ENCODE measurements at regions not wholly inside any gene's neighbourhood (a gene's known extent, or its start where the extent isn't known, plus 50 kb on each side); places are given as distances from the start of the nearest gene placed in this dataset.

DNA sequence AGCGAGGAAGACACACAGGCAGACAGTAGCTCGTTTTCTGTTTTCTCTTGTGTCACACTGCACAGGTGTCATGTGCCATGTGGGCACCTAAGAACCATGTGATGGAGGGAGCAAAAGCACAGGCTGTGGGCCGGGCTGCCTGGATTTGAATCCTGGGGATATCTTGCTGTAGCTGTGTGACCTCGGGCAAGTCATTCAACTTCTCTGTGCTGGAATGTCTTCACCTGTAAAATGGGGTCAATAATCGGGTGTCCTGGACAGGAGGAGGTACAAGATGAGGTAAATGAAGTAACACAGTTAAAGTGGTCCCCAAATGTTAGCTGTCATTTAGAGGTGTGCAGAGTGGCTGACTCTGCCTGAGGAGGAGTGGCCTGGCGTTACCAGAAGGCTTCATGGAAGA lies 246.9 kb downstream of the RPS24 start:
- H3K4me1 ChIP-seq = no peaks in the 10 kb centered on the region
- H3K36me3 ChIP-seq = no peaks in the 10 kb centered on the region
- H3K9me3 ChIP-seq = no peaks in the 10 kb centered on the region
- no peak overlapping the region for H3K27ac ChIP-seq
- intact Hi-C loops (cut with DNase I) = no loop called here
- no peak for TF ChIP-seq POLR2A (IDR thresholded peaks at IDR 0.05)
- TF ChIP-seq, protein P1, sequence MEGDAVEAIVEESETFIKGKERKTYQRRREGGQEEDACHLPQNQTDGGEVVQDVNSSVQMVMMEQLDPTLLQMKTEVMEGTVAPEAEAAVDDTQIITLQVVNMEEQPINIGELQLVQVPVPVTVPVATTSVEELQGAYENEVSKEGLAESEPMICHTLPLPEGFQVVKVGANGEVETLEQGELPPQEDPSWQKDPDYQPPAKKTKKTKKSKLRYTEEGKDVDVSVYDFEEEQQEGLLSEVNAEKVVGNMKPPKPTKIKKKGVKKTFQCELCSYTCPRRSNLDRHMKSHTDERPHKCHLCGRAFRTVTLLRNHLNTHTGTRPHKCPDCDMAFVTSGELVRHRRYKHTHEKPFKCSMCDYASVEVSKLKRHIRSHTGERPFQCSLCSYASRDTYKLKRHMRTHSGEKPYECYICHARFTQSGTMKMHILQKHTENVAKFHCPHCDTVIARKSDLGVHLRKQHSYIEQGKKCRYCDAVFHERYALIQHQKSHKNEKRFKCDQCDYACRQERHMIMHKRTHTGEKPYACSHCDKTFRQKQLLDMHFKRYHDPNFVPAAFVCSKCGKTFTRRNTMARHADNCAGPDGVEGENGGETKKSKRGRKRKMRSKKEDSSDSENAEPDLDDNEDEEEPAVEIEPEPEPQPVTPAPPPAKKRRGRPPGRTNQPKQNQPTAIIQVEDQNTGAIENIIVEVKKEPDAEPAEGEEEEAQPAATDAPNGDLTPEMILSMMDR (IDR thresholded peaks at IDR 0.05) = no peak
- ATAC-seq = no peak
- H3K4me3 ChIP-seq = no peak overlapping the region
- H3K27me3 ChIP-seq = no peaks in the 10 kb centered on the region
- 85% methylated on average over 5 of the region's 6 CpGs for WGBS (ENCODE audit: insufficient coverage, low coverage, low lambda C conversion rate, missing lambda C conversion rate)
- no peak for DNase-seq

DNA sequence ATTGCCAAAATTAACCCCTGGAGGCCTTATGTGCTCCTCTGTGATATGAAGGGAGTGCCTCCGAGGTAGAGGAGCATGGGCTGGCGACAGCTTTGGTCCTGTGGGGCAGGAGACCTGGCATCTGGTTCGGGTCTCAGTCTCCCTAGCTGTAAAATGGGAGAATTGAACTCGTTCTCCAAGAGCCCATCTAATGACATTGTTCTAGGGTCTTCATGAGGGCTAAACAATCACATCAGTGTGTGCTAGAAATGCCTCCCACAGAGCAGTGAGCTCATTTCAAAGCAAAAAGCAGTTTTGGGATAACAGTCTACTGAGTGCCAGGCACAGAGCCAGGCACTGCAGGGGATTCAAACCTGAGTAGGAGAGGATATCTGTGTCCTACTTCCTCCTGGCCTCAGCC lies 248.0 kb downstream of the RPS24 start:
- H3K9me3 ChIP-seq = no peaks in the 10 kb centered on the region
- 52% methylated on average over 2 of the region's 4 CpGs for WGBS (ENCODE audit: insufficient coverage, low coverage, low lambda C conversion rate, missing lambda C conversion rate)
- H3K4me3 ChIP-seq = no peak overlapping the region
- no peaks in the 10 kb centered on the region for H3K4me1 ChIP-seq
- intact Hi-C loops (cut with DNase I) = no loop called here
- no peak overlapping the region for H3K27ac ChIP-seq
- TF ChIP-seq, protein P1 (IDR thresholded peaks at IDR 0.05) = no peak
- no peak for TF ChIP-seq POLR2A (IDR thresholded peaks at IDR 0.05)
- DNase-seq = no peak
- H3K36me3 ChIP-seq = no peaks in the 10 kb centered on the region
- no peaks in the 10 kb centered on the region for H3K27me3 ChIP-seq
- no peak for ATAC-seq

DNA sequence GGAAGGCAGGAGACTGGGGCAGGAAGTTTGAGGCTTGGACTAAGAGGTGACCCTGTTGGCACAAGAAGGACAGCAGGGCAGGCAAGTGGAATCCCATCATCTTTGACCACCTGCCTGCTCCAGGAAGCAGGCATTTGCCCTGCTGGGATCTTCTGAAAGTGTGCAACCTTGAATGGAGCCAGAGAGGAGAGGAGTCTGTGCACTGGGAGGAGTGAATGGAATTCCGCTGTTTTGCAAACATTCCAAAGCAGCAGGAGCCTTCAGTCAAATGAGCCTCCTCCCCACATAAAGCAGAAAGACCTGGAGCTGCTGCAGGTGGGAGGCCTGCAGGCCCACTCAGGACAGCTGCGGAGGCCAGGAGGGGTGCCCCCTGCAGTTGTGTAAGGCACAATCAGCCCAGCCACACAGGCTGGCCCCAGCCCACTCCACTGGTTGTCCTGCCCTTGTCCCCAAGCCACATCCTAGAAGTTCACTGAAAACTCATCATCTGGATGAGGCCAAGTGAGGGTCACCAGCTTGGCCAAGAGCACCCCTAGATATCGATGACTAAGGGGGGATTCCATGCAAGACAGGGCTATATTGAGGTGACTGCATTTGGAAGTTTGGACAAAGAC lies 249.5 kb downstream of the RPS24 start:
- Histone ChIP-seq H3K27ac (no peak overlapping the region), H3K36me3 (no peaks in the 10 kb centered on the region), H3K27me3 (no peaks in the 10 kb centered on the region), H3K4me3 (no peak overlapping the region), H3K9me3 (no peaks in the 10 kb centered on the region), H3K4me1 (no peaks in the 10 kb centered on the region)
- no peak for DNase-seq
- intact Hi-C loops (cut with DNase I) = no loop called here
- 60% methylated on average over 1 of the region's 3 CpGs for WGBS (ENCODE audit: insufficient coverage, low coverage, low lambda C conversion rate, missing lambda C conversion rate)
- TF ChIP-seq, protein P1 (IDR thresholded peaks at IDR 0.05) = no peak
- no peak for TF ChIP-seq POLR2A (IDR thresholded peaks at IDR 0.05)
- ATAC-seq = no peak

DNA sequence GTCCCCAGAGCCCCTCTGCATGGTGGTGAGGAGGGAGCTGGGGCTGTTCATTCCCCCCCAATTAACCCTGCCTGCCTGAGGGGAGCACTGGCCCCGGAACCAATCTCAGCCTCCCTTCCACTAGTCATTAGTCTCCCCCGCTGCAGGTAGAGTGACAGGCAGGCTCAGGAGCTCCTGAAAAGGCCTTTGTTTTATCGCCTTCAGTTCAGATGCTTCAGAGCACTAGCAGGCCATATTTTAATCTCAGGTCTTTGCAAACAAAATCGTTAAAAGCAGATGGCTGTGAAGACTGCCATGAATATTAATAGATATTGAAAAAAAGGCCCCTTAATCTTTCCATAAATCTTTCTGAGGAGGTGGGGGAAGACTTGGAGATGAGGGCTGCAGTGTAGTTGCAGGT lies 250.7 kb downstream of the RPS24 start:
- no peak for DNase-seq

More for the DNA sequence above, 250.7 kb downstream of the RPS24 start:
- Histone ChIP-seq H3K4me1 (no peaks in the 10 kb centered on the region), H3K27me3 (no peaks in the 10 kb centered on the region), H3K9me3 (no peaks in the 10 kb centered on the region), H3K36me3 (no peaks in the 10 kb centered on the region), H3K27ac (no peak overlapping the region), H3K4me3 (no peak overlapping the region)
- no peak for ATAC-seq
- 81% methylated on average over 3 of the region's 4 CpGs for WGBS (ENCODE audit: insufficient coverage, low coverage, low lambda C conversion rate, missing lambda C conversion rate)
- TF ChIP-seq POLR2A (IDR thresholded peaks at IDR 0.05) = no peak
- TF ChIP-seq, protein P1 (IDR thresholded peaks at IDR 0.05) = no peak
- intact Hi-C loops (cut with DNase I) = no loop called here

All from right lobe of liver (tissue), 6 donors.